ENCODE measurements at regions not wholly inside any gene's neighbourhood (a gene's known extent, or its start where the extent isn't known, plus 50 kb on each side); places are given as distances from the start of the nearest gene placed in this dataset.

- DNase-seq = no peak
- TF ChIP-seq POLR2A (IDR thresholded peaks at IDR 0.05; ENCODE audit: low read length) (no peak), GATA1 (IDR thresholded peaks at IDR 0.05; ENCODE audit: low read depth, low read length) (no peak)
These were observed 92.8 kb upstream of the APCDD1 start for GRCh38 chr18:10361660-10362059.

GRCh38 chr18:10365021-10365500, 89.4 kb upstream of the APCDD1 start:
- TF ChIP-seq POLR2A (IDR thresholded peaks at IDR 0.05; ENCODE audit: low read length) (no peak), GATA1 (IDR thresholded peaks at IDR 0.05; ENCODE audit: low read depth, low read length) (no peak)
- no peak for DNase-seq

GRCh38 chr18:10365901-10366300, 88.5 kb upstream of the APCDD1 start:
- no peak for DNase-seq
- no peak for TF ChIP-seq GATA1 (IDR thresholded peaks at IDR 0.05; ENCODE audit: low read depth, low read length)
- no peak for TF ChIP-seq POLR2A (IDR thresholded peaks at IDR 0.05; ENCODE audit: low read length)

GRCh38 chr18:10367836-10368235, 86.6 kb upstream of the APCDD1 start:
- no peak for DNase-seq
- TF ChIP-seq GATA1 (IDR thresholded peaks at IDR 0.05; ENCODE audit: low read depth, low read length) = no peak
- no peak for TF ChIP-seq POLR2A (IDR thresholded peaks at IDR 0.05; ENCODE audit: low read length)

- DNase-seq = no peak
- TF ChIP-seq POLR2A (IDR thresholded peaks at IDR 0.05; ENCODE audit: low read length) = no peak
These were observed 85.7 kb upstream of the APCDD1 start for GRCh38 chr18:10368456-10369453.

- no peak for TF ChIP-seq GATA1 (IDR thresholded peaks at IDR 0.05; ENCODE audit: low read depth, low read length)
- no peak for TF ChIP-seq POLR2A (IDR thresholded peaks at IDR 0.05; ENCODE audit: low read length)
- DNase-seq = no peak
These were observed 83.7 kb upstream of the APCDD1 start for GRCh38 chr18:10370716-10371115.

- TF ChIP-seq POLR2A (IDR thresholded peaks at IDR 0.05; ENCODE audit: low read length) = no peak
- TF ChIP-seq GATA1 (IDR thresholded peaks at IDR 0.05; ENCODE audit: low read depth, low read length) = no peak
- no peak for DNase-seq
These were observed 83.3 kb upstream of the APCDD1 start for GRCh38 chr18:10371165-10371564.

- TF ChIP-seq POLR2A (IDR thresholded peaks at IDR 0.05; ENCODE audit: low read length) = no peak
- no peak for TF ChIP-seq GATA1 (IDR thresholded peaks at IDR 0.05; ENCODE audit: low read depth, low read length)
- no peak for DNase-seq
These were observed 80.2 kb upstream of the APCDD1 start for GRCh38 chr18:10374195-10374594.

- TF ChIP-seq GATA1 (IDR thresholded peaks at IDR 0.05; ENCODE audit: low read depth, low read length) = no peak
- TF ChIP-seq POLR2A (IDR thresholded peaks at IDR 0.05; ENCODE audit: low read length) = no peak
- no peak for DNase-seq
These were observed 79.7 kb upstream of the APCDD1 start for GRCh38 chr18:10374636-10375293.

GRCh38 chr18:10376731-10377130, 77.7 kb upstream of the APCDD1 start:
- no peak for TF ChIP-seq POLR2A (IDR thresholded peaks at IDR 0.05; ENCODE audit: low read length)
- no peak for TF ChIP-seq GATA1 (IDR thresholded peaks at IDR 0.05; ENCODE audit: low read depth, low read length)
- no peak for DNase-seq

- no peak for TF ChIP-seq GATA1 (IDR thresholded peaks at IDR 0.05; ENCODE audit: low read depth, low read length)
- no peak for TF ChIP-seq POLR2A (IDR thresholded peaks at IDR 0.05; ENCODE audit: low read length)
- DNase-seq = no peak
These were observed 76.5 kb upstream of the APCDD1 start for GRCh38 chr18:10377956-10378355.

- no peak for TF ChIP-seq GATA1 (IDR thresholded peaks at IDR 0.05; ENCODE audit: low read depth, low read length)
- TF ChIP-seq POLR2A (IDR thresholded peaks at IDR 0.05; ENCODE audit: low read length) = no peak
- no peak for DNase-seq
These were observed 75.6 kb upstream of the APCDD1 start for GRCh38 chr18:10378688-10379420.

- DNase-seq = no peak
- TF ChIP-seq POLR2A (IDR thresholded peaks at IDR 0.05; ENCODE audit: low read length) (no peak), GATA1 (IDR thresholded peaks at IDR 0.05; ENCODE audit: low read depth, low read length) (no peak)
These were observed 74.9 kb upstream of the APCDD1 start for GRCh38 chr18:10379522-10379921.

- no peak for TF ChIP-seq GATA1 (IDR thresholded peaks at IDR 0.05; ENCODE audit: low read depth, low read length)
- no peak for TF ChIP-seq POLR2A (IDR thresholded peaks at IDR 0.05; ENCODE audit: low read length)
- DNase-seq = no peak
These were observed 72.9 kb upstream of the APCDD1 start for GRCh38 chr18:10381516-10381915.

Data from erythroblast (primary cell).